T-helper 1 cell (primary cell): ENCODE measurements at regions not wholly inside any gene's neighbourhood (a gene's known extent, or its start where the extent isn't known, plus 50 kb on each side); places are given as distances from the start of the nearest gene placed in this dataset.

Source experiments
- DNase-seq, 5 donors: peaks; one replicate each; pipeline ENCODE4 v3.0.0-alpha.2; 2012 to 2020

GRCh38 chr1:37282764-37283163 is 191.6 kb upstream of the ZC3H12A start:
- no peak for DNase-seq

- no peak for DNase-seq
Observed at GRCh38 chr1:37284053-37284452, 190.3 kb upstream of the ZC3H12A start.

GRCh38 chr1:37286881-37287280 is 187.5 kb upstream of the ZC3H12A start:
- DNase-seq: no peak

DNA sequence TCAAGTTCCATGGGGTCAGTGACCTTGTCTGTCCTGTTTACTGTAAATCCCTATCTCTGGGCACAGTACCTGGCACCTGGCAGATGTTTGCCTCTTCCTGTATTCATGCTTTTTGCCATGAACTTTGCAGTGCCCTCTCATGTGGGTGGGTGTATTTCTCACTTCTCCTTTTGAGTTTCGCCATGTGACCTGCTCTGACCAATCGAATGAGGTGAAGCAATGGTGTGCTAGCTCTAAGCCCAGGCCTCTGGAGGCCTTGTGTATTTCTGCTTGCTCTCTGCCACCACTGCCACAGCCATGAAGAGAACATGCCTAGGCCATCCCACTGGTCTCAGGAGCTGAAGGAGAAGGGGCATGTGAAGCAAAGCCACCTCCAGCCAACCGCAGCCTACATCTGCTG is 185.5 kb upstream of the ZC3H12A start:
- no peak for DNase-seq

- DNase-seq: no peak
Observed at GRCh38 chr1:37290718-37291117, 183.7 kb upstream of the ZC3H12A start.

DNA sequence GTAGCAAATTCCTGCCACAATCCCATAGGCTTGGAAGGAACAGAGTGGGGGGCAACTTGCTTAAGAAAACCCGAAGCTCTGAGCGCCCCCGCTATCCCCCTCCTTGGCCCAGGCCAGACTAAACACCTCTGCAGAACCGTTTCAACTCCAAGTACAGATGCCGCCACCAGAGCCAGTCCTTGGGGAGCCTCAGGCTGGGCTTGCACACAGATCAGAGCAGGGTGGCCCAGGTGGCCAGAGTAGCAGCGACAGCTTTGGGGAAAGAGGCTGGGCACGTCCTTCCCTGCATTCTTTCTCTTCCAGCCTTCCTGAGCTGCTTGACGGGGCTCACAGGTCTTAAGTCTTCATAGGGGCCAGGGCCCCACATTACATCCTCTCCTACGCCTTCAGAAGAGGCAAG is 181.6 kb upstream of the ZC3H12A start:
- no peak for DNase-seq

GRCh38 chr1:37294096-37294495 is 180.3 kb upstream of the ZC3H12A start:
- no peak for DNase-seq

GRCh38 chr1:37294529-37294928 is 179.9 kb upstream of the ZC3H12A start:
- DNase-seq: no peak

DNA sequence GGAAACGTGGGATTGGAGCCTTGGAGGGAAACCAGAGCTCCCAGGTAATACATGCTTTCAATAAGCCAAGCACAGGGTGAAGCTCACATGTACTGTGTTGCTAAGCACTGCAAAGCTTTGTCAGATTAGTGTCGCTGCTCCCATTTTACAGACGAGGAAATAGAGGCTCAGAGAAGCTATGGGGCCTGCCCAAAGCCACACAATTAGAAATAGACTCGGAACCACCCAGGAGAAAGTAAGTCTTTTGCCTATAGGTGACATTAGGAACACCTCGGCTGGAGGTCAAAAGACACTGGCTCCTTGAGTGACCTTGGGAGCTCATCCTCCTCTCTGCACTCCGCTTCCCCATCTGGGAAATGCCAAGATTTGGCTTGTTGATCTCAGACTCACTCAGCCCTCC is 175.6 kb upstream of the ZC3H12A start:
- DNase-seq: no peak

DNA sequence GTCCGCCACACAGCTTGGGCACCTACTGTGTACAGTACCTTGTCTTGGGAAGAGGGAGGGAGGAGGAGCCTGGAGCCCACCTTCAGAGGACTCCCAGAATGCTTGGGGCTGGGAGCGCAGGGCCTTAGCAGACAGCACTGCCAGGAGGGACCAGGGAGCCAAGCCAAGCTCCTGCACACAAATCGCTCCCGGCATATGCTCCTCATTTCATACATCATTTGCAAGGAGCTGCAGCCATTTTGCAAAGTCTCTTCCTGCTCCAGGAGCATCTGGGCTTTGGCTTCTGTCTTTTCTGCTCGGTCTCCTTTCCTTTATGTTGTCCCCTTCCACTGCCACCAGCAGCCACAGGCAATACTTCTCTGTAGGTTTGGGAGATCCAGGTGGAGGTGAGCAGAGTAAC is 175.2 kb upstream of the ZC3H12A start:
- no peak for DNase-seq

DNA sequence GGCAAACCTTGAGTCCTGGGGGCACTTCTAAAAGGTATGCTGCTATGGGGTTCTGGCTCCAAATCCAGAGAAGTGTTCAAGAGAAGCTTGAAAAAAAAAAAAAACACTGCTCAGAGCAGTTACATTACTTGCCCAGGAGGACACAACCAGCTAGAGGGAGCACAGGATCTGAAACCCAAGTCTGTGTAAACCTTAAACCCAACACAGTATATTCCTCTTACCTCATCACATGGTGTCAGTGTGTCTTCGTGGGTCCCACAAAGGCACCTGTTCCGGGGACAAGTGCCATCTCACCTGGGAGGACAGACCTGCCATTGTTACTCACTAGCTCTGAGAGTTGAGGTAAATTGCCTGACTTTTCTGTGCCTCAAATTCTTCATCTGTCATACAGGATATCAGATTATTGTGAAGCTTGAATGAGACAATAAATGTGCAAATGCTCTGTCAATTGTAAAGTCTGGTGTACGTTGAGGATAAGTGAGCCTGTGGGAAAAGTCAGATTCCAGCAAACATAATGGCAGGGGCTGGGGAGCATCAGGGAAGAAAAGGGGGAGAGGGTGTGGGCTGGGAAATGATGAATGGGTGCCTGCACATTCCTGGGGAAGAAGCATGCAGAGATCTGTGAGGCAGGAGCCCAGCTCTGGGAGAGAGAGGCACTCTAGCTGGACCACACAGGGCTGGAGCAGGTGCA is 170.4 kb upstream of the ZC3H12A start:
- no peak for DNase-seq

DNA sequence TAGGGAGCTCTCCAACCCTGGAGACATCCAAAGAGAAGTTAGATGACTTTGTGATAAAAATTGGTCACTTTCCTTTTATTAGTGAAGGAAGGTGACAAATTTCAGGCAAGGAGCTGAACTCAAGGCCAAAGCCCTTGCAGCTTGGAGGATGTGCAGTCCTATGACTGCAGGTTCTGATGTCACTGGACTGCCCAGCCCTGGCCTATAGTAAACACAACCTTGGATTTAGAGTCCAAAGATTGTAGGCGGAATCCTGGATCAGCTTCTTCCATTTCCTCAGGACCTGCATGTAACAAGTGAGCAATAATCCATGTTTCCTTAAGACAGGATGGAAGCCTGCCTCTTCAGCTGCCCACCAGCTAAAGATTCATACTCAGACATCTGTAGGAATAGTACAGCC is 169.3 kb upstream of the ZC3H12A start:
- no peak for DNase-seq

DNA sequence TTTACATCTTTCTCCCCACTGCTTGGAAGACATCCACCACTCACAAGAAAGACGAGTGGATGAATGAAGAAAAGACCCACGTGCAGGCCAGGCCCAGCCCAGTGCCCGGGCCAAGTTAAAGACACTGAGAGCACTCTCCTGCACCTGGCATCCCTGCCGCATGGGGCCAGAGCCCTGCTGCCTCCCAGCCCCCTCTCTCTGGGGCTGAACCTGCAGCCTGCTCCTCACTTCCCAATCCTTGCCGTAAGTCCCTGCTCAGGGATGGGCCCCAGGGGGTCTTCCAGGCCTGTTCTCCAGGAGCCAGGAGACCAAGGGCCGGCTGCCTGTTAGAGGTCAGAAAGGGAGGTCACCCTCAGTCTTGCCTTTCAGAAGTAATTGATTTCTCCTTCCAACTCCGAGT is 168.5 kb upstream of the ZC3H12A start:
- no peak for DNase-seq

- DNase-seq: no peak
Observed at GRCh38 chr1:37306461-37306860, 167.9 kb upstream of the ZC3H12A start.

GRCh38 chr1:37306871-37307270 is 167.5 kb upstream of the ZC3H12A start:
- no peak for DNase-seq

- no peak for DNase-seq
Observed at GRCh38 chr1:37308031-37308960, 166.1 kb upstream of the ZC3H12A start.

DNA sequence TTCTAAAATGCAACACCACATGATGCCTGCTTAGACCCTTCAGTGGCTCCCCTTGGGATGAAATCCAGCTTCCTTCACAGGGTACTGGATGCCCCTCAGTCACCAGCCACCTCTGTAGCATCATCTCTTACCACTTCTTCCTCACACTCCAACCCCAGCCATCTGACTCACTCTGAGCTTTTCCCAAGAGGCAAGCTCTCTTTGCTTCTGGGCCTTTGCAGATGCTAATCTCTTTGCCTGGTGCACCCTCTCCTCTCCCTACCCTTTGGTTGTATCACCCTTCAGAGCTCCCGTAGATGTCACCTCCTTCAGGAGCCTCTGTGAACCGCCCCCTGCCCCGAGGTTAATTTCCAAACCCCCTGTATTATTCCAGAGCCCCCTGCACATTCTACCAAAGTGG is 164.8 kb upstream of the ZC3H12A start:
- DNase-seq: no peak

- DNase-seq: no peak
Observed at GRCh38 chr1:37310064-37310463, 164.3 kb upstream of the ZC3H12A start.

- no peak for DNase-seq
Observed at GRCh38 chr1:37315371-37315846, 159.0 kb upstream of the ZC3H12A start.

GRCh38 chr1:37317870-37318467 is 156.4 kb upstream of the ZC3H12A start:
- DNase-seq: no peak

- no peak for DNase-seq
Observed at GRCh38 chr1:37318490-37318889, 155.9 kb upstream of the ZC3H12A start.

GRCh38 chr1:37319284-37319683 is 155.1 kb upstream of the ZC3H12A start:
- no peak for DNase-seq
